H1 (cell line): ENCODE measurements at regions not wholly inside any gene's neighbourhood (a gene's known extent, or its start where the extent isn't known, plus 50 kb on each side); places are given as distances from the start of the nearest gene placed in this dataset.

Source experiments
- CTCF ChIA-PET: fragments of 300-600 bp; sonication (Branson Sonifier 250); formaldehyde crosslinking; loops from one replicate; lab custom pipeline; 2021; ENCODE audit not compliant: partially characterized antibody; lab: Charles Lee
- POLR2A ChIA-PET: fragments of 300-600 bp; sonication (Branson Sonifier 250); formaldehyde crosslinking; loops from one replicate; lab custom pipeline; 2021; ENCODE audit warnings: inconsistent platforms; ENCODE audit not compliant: partially characterized antibody; lab: Charles Lee
- DNase-seq, 2 experiments: peaks; one replicate each; pipeline versions ENCODE4 v3.0.0 to v3.0.0-alpha.2; 2010 to 2022; ENCODE audit warnings: low spot score in 2 of 2, low read depth in 1 of 2, mixed read lengths in 1 of 2
- FAIRE-seq: peaks from 2 replicates; lab custom pipeline; 2011; peaks lifted over from hg19 to GRCh38; lab: Jason Lieb, UNC
- H2AFZ ChIP-seq: 2 replicates; pipeline ENCODE4 v1.8.1; 2012; ENCODE audit warnings: low read length, inconsistent platforms
- H2AK5ac ChIP-seq: 2 replicates; pipeline ENCODE4 v1.6.1; 2013; ENCODE audit warnings: low read depth, low read length
- H2BK120ac ChIP-seq: replicated peaks from 2 replicates; pipeline ENCODE3; 2013; ENCODE audit warnings: low read depth, low read length, inconsistent platforms
- H2BK12ac ChIP-seq: 2 replicates; pipeline ENCODE4 v1.6.1; 2013; ENCODE audit warnings: low read depth, low read length
- H2BK15ac ChIP-seq: 2 replicates; pipeline ENCODE4 v1.6.1; 2013; ENCODE audit warnings: low read length
- H2BK20ac ChIP-seq: 2 replicates; pipeline ENCODE4 v1.6.1; 2013; ENCODE audit warnings: low read length
- H2BK5ac ChIP-seq: 2 replicates; pipeline ENCODE4 v1.6.1; 2013; ENCODE audit warnings: low read depth, low read length
- H3K14ac ChIP-seq: 2 replicates; pipeline ENCODE4 v1.6.1; 2013; ENCODE audit warnings: inconsistent platforms; ENCODE audit not compliant: insufficient read length
- H3K18ac ChIP-seq: 2 replicates; pipeline ENCODE4 v1.6.1; 2013; ENCODE audit warnings: low read length; ENCODE audit errors: extremely low read depth
- H3K23ac ChIP-seq: 2 replicates; pipeline ENCODE4 v1.6.1; 2013; ENCODE audit warnings: inconsistent platforms; ENCODE audit not compliant: insufficient read length
- H3K23me2 ChIP-seq: 2 replicates; pipeline ENCODE4 v1.6.1; 2013; ENCODE audit warnings: low read depth, low read length
- H3K27ac ChIP-seq: 2 replicates; pipeline ENCODE4 v1.6.1; 2011; ENCODE audit warnings: low read depth, low read length, inconsistent platforms
- H3K27me3 ChIP-seq, 4 experiments: replicated peaks in 1 of 4; 1 replicate in 1 of 4; 2 replicates in 3 of 4; pipeline versions ENCODE4 v1.6.1 to v1.8.1; 2011 to 2013; ENCODE audit warnings: low read length in 3 of 4, mild to moderate bottlenecking in 3 of 4, inconsistent platforms in 2 of 4, mixed read lengths in 2 of 4, moderate library complexity in 1 of 4; ENCODE audit not compliant: control insufficient read depth in 3 of 4, insufficient read depth in 3 of 4; ENCODE audit errors: extremely low read depth in 1 of 4
- H3K36me3 ChIP-seq, 4 experiments: 2 replicates each; pipeline versions ENCODE4 v1.6.1 to v1.8.1; 2011 to 2013; ENCODE audit warnings: mild to moderate bottlenecking in 4 of 4, low read length in 3 of 4, moderate library complexity in 2 of 4, control low read depth in 1 of 4, inconsistent platforms in 1 of 4; ENCODE audit not compliant: insufficient read depth in 4 of 4, control insufficient read depth in 2 of 4
- H3K4ac ChIP-seq: replicated peaks from 2 replicates; pipeline ENCODE3; 2013; ENCODE audit warnings: low read length, low read depth, mixed read lengths, inconsistent platforms; ENCODE audit not compliant: insufficient read length
- H3K4me1 ChIP-seq, 4 experiments: replicated peaks in 1 of 4; 1 replicate in 1 of 4; 2 replicates in 3 of 4; pipeline versions ENCODE4 v1.6.1 to v1.8.1; 2011 to 2013; ENCODE audit warnings: low read length in 3 of 4, inconsistent platforms in 2 of 4, mixed read lengths in 1 of 4; ENCODE audit not compliant: insufficient read depth in 4 of 4, control insufficient read depth in 3 of 4
- H3K4me2 ChIP-seq, 2 experiments: 2 replicates each; pipeline versions ENCODE4 v1.6.1 to v1.8.1; 2011 to 2013; ENCODE audit warnings: low read depth in 2 of 2, low read length in 2 of 2, control low read depth in 1 of 2, inconsistent platforms in 1 of 2, mild to moderate bottlenecking in 1 of 2; ENCODE audit not compliant: insufficient read depth in 1 of 2
- H3K4me3 ChIP-seq, 4 experiments: fragments of 200-600, 300-600 bp in 1 of 4; sonication (generic), shearing (Covaris generic), sonication (Bioruptor Twin) in 1 of 4; 2 replicates each; pipeline versions ENCODE4 v1.5.1 to v1.8.1; 2011 to 2016; ENCODE audit warnings: low read length in 4 of 4, low read depth in 3 of 4, control low read depth in 2 of 4, inconsistent platforms in 2 of 4, mild to moderate bottlenecking in 2 of 4, mixed read lengths in 1 of 4, moderate library complexity in 1 of 4; ENCODE audit not compliant: insufficient read depth in 2 of 4; ENCODE audit errors: extremely low read depth in 1 of 4
- H3K56ac ChIP-seq: replicated peaks from 2 replicates; pipeline ENCODE3; 2013; ENCODE audit warnings: low read depth, mild to moderate bottlenecking, mixed read lengths, low read length, inconsistent platforms; ENCODE audit not compliant: insufficient read length
- H3K79me1 ChIP-seq: 2 replicates; pipeline ENCODE4 v1.6.1; 2013; ENCODE audit warnings: low read depth, low read length, control low read depth
- H3K79me2 ChIP-seq, 2 experiments: 2 replicates each; pipeline versions ENCODE4 v1.6.1 to v1.8.1; 2012 to 2013; ENCODE audit warnings: low read length in 2 of 2, mild to moderate bottlenecking in 2 of 2, inconsistent platforms in 1 of 2; ENCODE audit not compliant: insufficient read depth in 2 of 2, control insufficient read depth in 1 of 2
- H3K9ac ChIP-seq, 4 experiments: replicated peaks in 1 of 4; 1 replicate in 1 of 4; 2 replicates in 3 of 4; pipeline versions ENCODE4 v1.6.1 to v1.8.1; 2011 to 2013; ENCODE audit warnings: low read depth in 3 of 4, low read length in 3 of 4, control low read depth in 2 of 4, mild to moderate bottlenecking in 2 of 4, moderate library complexity in 2 of 4, inconsistent platforms in 1 of 4; ENCODE audit errors: extremely low read depth in 1 of 4
- H3K9me3 ChIP-seq, 2 experiments: 2 replicates each; pipeline versions ENCODE4 v1.6.1 to v1.8.1; 2012 to 2013; ENCODE audit warnings: mild to moderate bottlenecking in 2 of 2, moderate library complexity in 2 of 2, control low read depth in 1 of 2, inconsistent platforms in 1 of 2, low read depth in 1 of 2, low read length in 1 of 2, mixed read lengths in 1 of 2; ENCODE audit not compliant: insufficient read depth in 2 of 2
- H4K20me1 ChIP-seq, 2 experiments: replicated peaks in 1 of 2; 2 replicates each; pipeline versions ENCODE3 to v1.8.1; 2011 to 2013; ENCODE audit warnings: inconsistent platforms in 2 of 2, low read length in 2 of 2, mild to moderate bottlenecking in 1 of 2; ENCODE audit not compliant: insufficient read depth in 2 of 2, control insufficient read depth in 1 of 2
- H4K5ac ChIP-seq: 2 replicates; pipeline ENCODE4 v1.6.1; 2013; ENCODE audit warnings: low read length, low read depth, mixed read lengths, inconsistent platforms; ENCODE audit not compliant: insufficient read length
- H4K8ac ChIP-seq: 2 replicates; pipeline ENCODE4 v1.8.0; 2013; ENCODE audit warnings: mild to moderate bottlenecking, moderate library complexity, low read length, inconsistent platforms; ENCODE audit not compliant: insufficient read depth; ENCODE audit errors: extremely low read depth
- H4K91ac ChIP-seq: replicated peaks from 2 replicates; pipeline ENCODE3; 2013; ENCODE audit warnings: low read length, mixed read lengths, inconsistent platforms; ENCODE audit not compliant: insufficient read length
- ASH2L ChIP-seq: fragments of 200-600, 300-600 bp; sonication (generic); IDR thresholded peaks from one replicate; pipeline ENCODE4 v1.7.1; 2017; ENCODE audit warnings: low read length
- CBX8 ChIP-seq: fragments of 300-800, 300-1000 bp; sonication (generic); IDR thresholded peaks from 2 replicates; pipeline ENCODE4 v1.7.1; 2016; ENCODE audit warnings: low read depth, low read length, borderline replicate concordance
- E2F6 ChIP-seq: IDR thresholded peaks from 2 replicates; pipeline ENCODE4 v1.6.1; 2012; ENCODE audit warnings: inconsistent platforms
- FOSL1 ChIP-seq: IDR thresholded peaks from 2 replicates; pipeline ENCODE4 v1.6.1; 2011; ENCODE audit warnings: mild to moderate bottlenecking, low read depth, low read length, moderate library complexity; ENCODE audit not compliant: insufficient read depth
- JUND ChIP-seq: IDR thresholded peaks from 2 replicates; pipeline ENCODE4 v1.6.1; 2011; ENCODE audit warnings: mild to moderate bottlenecking, improper control_type of control experiment, low read length
- POLR2A ChIP-seq, 2 experiments: IDR thresholded peaks; 1 replicate in 1 of 2; 2 replicates in 1 of 2; pipeline ENCODE4 v1.6.1; 2011; ENCODE audit warnings: low read depth in 2 of 2, low read length in 2 of 2, mild to moderate bottlenecking in 2 of 2; ENCODE audit errors: control extremely low read depth in 1 of 2
- RAD21 ChIP-seq, 2 experiments: IDR thresholded peaks in 1 of 2; conservative IDR thresholded peaks in 1 of 2; 2 replicates each; pipeline ENCODE4 v1.6.1; 2011; ENCODE audit warnings: low read depth in 2 of 2, low read length in 2 of 2, improper control_type of control experiment in 1 of 2, inconsistent platforms in 1 of 2, mild to moderate bottlenecking in 1 of 2, moderate library complexity in 1 of 2
- SIN3A ChIP-seq, 2 experiments: IDR thresholded peaks in 1 of 2; conservative IDR thresholded peaks in 1 of 2; 2 replicates each; pipeline ENCODE4 v1.6.1; 2011 to 2012; ENCODE audit warnings: low read length in 2 of 2, improper control_type of control experiment in 1 of 2, low read depth in 1 of 2, mild to moderate bottlenecking in 1 of 2
- SP2 ChIP-seq: IDR thresholded peaks from 2 replicates; pipeline ENCODE4 v1.6.1; 2012; ENCODE audit warnings: mild to moderate bottlenecking, low read length, inconsistent platforms
- TAF1 ChIP-seq: IDR thresholded peaks from 2 replicates; pipeline ENCODE4 v1.6.1; 2011; ENCODE audit warnings: mild to moderate bottlenecking, low read depth, low read length
- WGBS, 2 experiments: shearing (Covaris generic) in 1 of 2; methylation state at CpG; one replicate each; pipeline versions ENCODE4 v1.1.6 to v1.1.7; 2013 to 2015; ENCODE audit warnings: low lambda C conversion rate in 2 of 2, mixed read lengths in 2 of 2, inconsistent platforms in 1 of 2, low coverage in 1 of 2, missing lambda C conversion rate in 1 of 2; ENCODE audit not compliant: insufficient replicate concordance in 2 of 2, insufficient coverage in 1 of 2, insufficient read length in 1 of 2; ENCODE audit errors: extremely low coverage in 1 of 2, missing lambda C conversion rate in 1 of 2; 5-methylcytosine and 5-hydroxymethylcytosine counted together
- TF ChIP-seq, protein P1 (sequence below), 3 experiments: IDR thresholded peaks; 1 replicate in 2 of 3; 2 replicates in 1 of 3; pipeline versions ENCODE4 v1.5.1 to v1.6.1; 2011; ENCODE audit warnings: low read length in 3 of 3, mild to moderate bottlenecking in 3 of 3, inconsistent platforms in 2 of 3, low read depth in 1 of 3, moderate library complexity in 1 of 3; ENCODE audit not compliant: insufficient read depth in 1 of 3; ENCODE audit errors: control extremely low read depth in 1 of 3

DNA sequence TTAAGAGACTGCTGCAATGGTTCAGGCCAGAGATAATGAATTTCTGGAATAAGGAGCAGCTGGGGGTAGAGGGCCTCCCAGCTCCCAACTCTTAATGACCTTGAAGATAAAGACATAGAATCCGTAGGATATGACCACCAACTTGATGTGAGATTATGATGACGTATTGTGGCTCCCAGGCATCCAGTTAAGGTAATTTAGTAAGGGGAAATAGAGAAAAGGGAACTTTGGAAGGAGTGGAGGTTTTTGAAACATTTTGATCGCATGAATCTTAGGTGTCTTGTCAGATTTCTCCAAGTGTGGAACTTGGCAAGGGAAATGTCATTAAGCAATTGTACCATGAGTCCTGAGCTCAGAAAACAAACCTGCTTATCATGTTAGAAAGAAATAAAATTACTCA lies 277.3 kb upstream of the TANK start:
- TF ChIP-seq SIN3A (conservative IDR thresholded peaks at IDR 0.05 in 1 of 2, IDR thresholded peaks at IDR 0.05 in 1 of 2; ENCODE audit: low read depth in 1 of 2, low read length in 2 of 2), result no peak
- no peak for TF ChIP-seq RAD21 (IDR thresholded peaks at IDR 0.05 in 1 of 2, conservative IDR thresholded peaks at IDR 0.05 in 1 of 2; ENCODE audit: low read depth in 2 of 2, low read length in 2 of 2)
- TF ChIP-seq JUND, result no peak
- TF ChIP-seq POLR2A (IDR thresholded peaks at IDR 0.05; ENCODE audit: control extremely low read depth in 1 of 2, low read depth in 2 of 2, low read length in 2 of 2), result no peak
- no peak for TF ChIP-seq E2F6
- no peak for TF ChIP-seq SP2
- TF ChIP-seq FOSL1, result no peak
- TF ChIP-seq CBX8, result no peak
- TF ChIP-seq, protein P1, sequence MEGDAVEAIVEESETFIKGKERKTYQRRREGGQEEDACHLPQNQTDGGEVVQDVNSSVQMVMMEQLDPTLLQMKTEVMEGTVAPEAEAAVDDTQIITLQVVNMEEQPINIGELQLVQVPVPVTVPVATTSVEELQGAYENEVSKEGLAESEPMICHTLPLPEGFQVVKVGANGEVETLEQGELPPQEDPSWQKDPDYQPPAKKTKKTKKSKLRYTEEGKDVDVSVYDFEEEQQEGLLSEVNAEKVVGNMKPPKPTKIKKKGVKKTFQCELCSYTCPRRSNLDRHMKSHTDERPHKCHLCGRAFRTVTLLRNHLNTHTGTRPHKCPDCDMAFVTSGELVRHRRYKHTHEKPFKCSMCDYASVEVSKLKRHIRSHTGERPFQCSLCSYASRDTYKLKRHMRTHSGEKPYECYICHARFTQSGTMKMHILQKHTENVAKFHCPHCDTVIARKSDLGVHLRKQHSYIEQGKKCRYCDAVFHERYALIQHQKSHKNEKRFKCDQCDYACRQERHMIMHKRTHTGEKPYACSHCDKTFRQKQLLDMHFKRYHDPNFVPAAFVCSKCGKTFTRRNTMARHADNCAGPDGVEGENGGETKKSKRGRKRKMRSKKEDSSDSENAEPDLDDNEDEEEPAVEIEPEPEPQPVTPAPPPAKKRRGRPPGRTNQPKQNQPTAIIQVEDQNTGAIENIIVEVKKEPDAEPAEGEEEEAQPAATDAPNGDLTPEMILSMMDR (IDR thresholded peaks at IDR 0.05; ENCODE audit: control extremely low read depth in 1 of 3, insufficient read depth in 1 of 3, low read depth in 1 of 3, low read length in 3 of 3), result no peak
- TF ChIP-seq TAF1, result no peak
- no peak for TF ChIP-seq ASH2L
- Histone ChIP-seq H2BK120ac (no peak overlapping the region), H2AK5ac (no peak overlapping the region), H3K23ac (no peak overlapping the region), H2BK12ac (no peak overlapping the region), H2BK20ac (no peak overlapping the region), H3K18ac (no peak overlapping the region), H3K23me2 (no peaks in the 10 kb centered on the region; the same call in 1 of the 2 replicates), H3K4me3 (no peak overlapping the region), H3K27me3 (no peaks in the 10 kb centered on the region), H3K14ac (no peak overlapping the region), H3K9ac (no peak overlapping the region), H4K20me1 (no peaks in the 10 kb centered on the region), H2AFZ (no peak overlapping the region), H3K79me2 (no peaks in the 10 kb centered on the region), H3K9me3 (no peaks in the 10 kb centered on the region), H4K8ac (no peak overlapping the region), H3K4me2 (no peak overlapping the region), H3K27ac (no peak overlapping the region), H3K4me1 (no peaks in the 10 kb centered on the region), H3K4ac (no peak overlapping the region), H3K36me3 (no peaks in the 10 kb centered on the region), H4K91ac (no peak overlapping the region), H4K5ac (no peak overlapping the region), H3K56ac (no peak overlapping the region), H2BK15ac (no peak overlapping the region), H3K79me1 (no peaks in the 10 kb centered on the region), H2BK5ac (no peak overlapping the region)
- ChIA-PET CTCF (no interaction called here), POLR2A (no interaction called here)
- FAIRE-seq (no peak), DNase-seq (no peak)
- WGBS, 2 experiments, result 88% methylated on average over 3 of the region's 3 CpGs; no CpG with 5 or more reads in 1 of the 2 experiments
